KMS-11 (cell line): ENCODE measurements at regions not wholly inside any gene's neighbourhood (a gene's known extent, or its start where the extent isn't known, plus 50 kb on each side); places are given as distances from the start of the nearest gene placed in this dataset.
A peak's percentile ranks its signal among the peaks of the same experiment; 100 is the strongest.
"Not testable (repeated sequence)": the region's sequence is repeated elsewhere in the genome, so short reads cannot be mapped to it uniquely, and the experiment has no call there.

ENCODE experiments used
- H2AFZ ChIP-seq: fragments of 200-600 bp; sonication (generic); 2 replicates; pipeline ENCODE4 v1.6.1; 2016; ENCODE audit warnings: antibody characterized with exemption, mixed run types, low read depth
- H3K27ac ChIP-seq: fragments of 200-600 bp; sonication (generic); 2 replicates; pipeline ENCODE4 v1.6.1; 2016; ENCODE audit warnings: mild to moderate bottlenecking, mixed run types
- H3K27me3 ChIP-seq: fragments of 200-600 bp; sonication (generic); 2 replicates; pipeline ENCODE4 v1.6.1; 2017; ENCODE audit warnings: mild to moderate bottlenecking, low read depth, mixed run types, moderate library complexity; ENCODE audit not compliant: insufficient read depth
- H3K36me3 ChIP-seq: fragments of 200-600 bp; sonication (generic); 2 replicates; pipeline ENCODE4 v1.6.1; 2017; ENCODE audit warnings: mild to moderate bottlenecking, mixed run types; ENCODE audit not compliant: insufficient read depth
- H3K4me1 ChIP-seq: fragments of 200-600 bp; sonication (generic); 2 replicates; pipeline ENCODE4 v1.6.1; 2016; ENCODE audit warnings: mild to moderate bottlenecking, low read depth, mixed run types; ENCODE audit not compliant: poor library complexity, severe bottlenecking
- H3K4me2 ChIP-seq: fragments of 200-600 bp; sonication (generic); 2 replicates; pipeline ENCODE4 v1.7.0; 2016; ENCODE audit warnings: mild to moderate bottlenecking, mixed run types
- H3K4me3 ChIP-seq: fragments of 200-600 bp; sonication (generic); IDR thresholded peaks from 2 replicates; pipeline ENCODE4 v1.6.1; 2017; ENCODE audit warnings: low read depth, low read length, mixed read lengths; ENCODE audit not compliant: insufficient read depth
- H3K79me2 ChIP-seq: fragments of 200-600 bp; sonication (generic); 2 replicates; pipeline ENCODE4 v1.6.1; 2016; ENCODE audit warnings: low read depth, mixed run types; ENCODE audit not compliant: insufficient read depth
- H3K9ac ChIP-seq: fragments of 200-600 bp; sonication (generic); 2 replicates; pipeline ENCODE4 v1.6.1; 2016; ENCODE audit warnings: mild to moderate bottlenecking, mixed run types
- H4K20me1 ChIP-seq: fragments of 200-600 bp; sonication (generic); 2 replicates; pipeline ENCODE4 v1.6.1; 2016; ENCODE audit warnings: mild to moderate bottlenecking, mixed run types; ENCODE audit not compliant: insufficient read depth
- CTCF ChIP-seq: fragments of 200-600 bp; sonication (generic); conservative IDR thresholded peaks from 2 replicates; pipeline ENCODE4 v1.6.1; 2017; ENCODE audit warnings: low read depth, mild to moderate bottlenecking, antibody characterized with exemption, low read length, moderate library complexity, mixed read lengths

- no peaks in the 10 kb centered on the region for H3K27me3 ChIP-seq
- no peak for TF ChIP-seq CTCF
- H4K20me1 ChIP-seq, result no peaks in the 10 kb centered on the region
- no peaks in the 10 kb centered on the region for H3K36me3 ChIP-seq
- no peak overlapping the region for H3K27ac ChIP-seq
- no peaks in the 10 kb centered on the region for H3K4me1 ChIP-seq
- H3K4me3 ChIP-seq, result no peak overlapping the region
- no peaks in the 10 kb centered on the region for H3K79me2 ChIP-seq
- no peak overlapping the region for H3K9ac ChIP-seq
- no peak overlapping the region for H3K4me2 ChIP-seq
- no peak overlapping the region for H2AFZ ChIP-seq
Observed at GRCh38 chr14:78007160-78007559, 163.0 kb upstream of the NRXN3 start.

- no peaks in the 10 kb centered on the region for H3K36me3 ChIP-seq
- no peak overlapping the region for H2AFZ ChIP-seq
- H3K79me2 ChIP-seq, result no peaks in the 10 kb centered on the region
- H3K4me1 ChIP-seq, result no peaks in the 10 kb centered on the region
- H3K9ac ChIP-seq, result no peak overlapping the region
- no peak overlapping the region for H3K27ac ChIP-seq
- H4K20me1 ChIP-seq, result no peaks in the 10 kb centered on the region
- H3K27me3 ChIP-seq, result no peaks in the 10 kb centered on the region
- no peak overlapping the region for H3K4me2 ChIP-seq
- no peak overlapping the region for H3K4me3 ChIP-seq
- no peak for TF ChIP-seq CTCF
Observed at GRCh38 chr14:78010688-78011087, 159.5 kb upstream of the NRXN3 start.

GRCh38 chr14:78013911-78014310, 156.3 kb upstream of the NRXN3 start:
- peaks cover 14% of the 10 kb centered on the region for H3K4me1 ChIP-seq
- H3K9ac ChIP-seq, H3K4me3 ChIP-seq, H3K36me3 ChIP-seq, H4K20me1 ChIP-seq, H3K27ac ChIP-seq, H3K79me2 ChIP-seq, H3K4me2 ChIP-seq, H2AFZ ChIP-seq, H3K27me3 ChIP-seq: not testable (repeated sequence)

- Histone ChIP-seq H3K27me3 (no peaks in the 10 kb centered on the region), H3K27ac (no peak overlapping the region), H3K36me3 (no peaks in the 10 kb centered on the region), H3K4me3 (no peak overlapping the region), H2AFZ (no peak overlapping the region), H3K9ac (no peak overlapping the region), H3K79me2 (no peaks in the 10 kb centered on the region), H4K20me1 (no peaks in the 10 kb centered on the region), H3K4me1 (peaks cover 15% of the 10 kb centered on the region), H3K4me2 (no peak overlapping the region)
- no peak for TF ChIP-seq CTCF
Observed at GRCh38 chr14:78016532-78016931, 153.6 kb upstream of the NRXN3 start.

GRCh38 chr14:78018283-78018682, 151.9 kb upstream of the NRXN3 start:
- Histone ChIP-seq H3K9ac (no peak overlapping the region), H3K79me2 (no peaks in the 10 kb centered on the region), H3K4me2 (peak overlapping the region; percentile 15; the same call in 1 of the 2 replicates), H3K4me3 (no peak overlapping the region), H4K20me1 (no peaks in the 10 kb centered on the region), H3K27me3 (no peaks in the 10 kb centered on the region), H3K4me1 (peaks cover 15% of the 10 kb centered on the region), H2AFZ (no peak overlapping the region), H3K27ac (peak overlapping the region; percentile 33; the same call in 1 of the 2 replicates), H3K36me3 (no peaks in the 10 kb centered on the region)
- TF ChIP-seq CTCF, result no peak
